SK-N-SH treated with all-trans-retinoic acid at 6 μM for 48 hours (cell line): ENCODE measurements at regions not wholly inside any gene's neighbourhood (a gene's known extent, or its start where the extent isn't known, plus 50 kb on each side); places are given as distances from the start of the nearest gene placed in this dataset.

Experiments used
- RARB ChIP-seq: fragments of 250-450 bp; sonication (Bioruptor Pico); IDR thresholded peaks from 2 replicates; pipeline ENCODE4 v1.8.0; 2021; ENCODE audit warnings: mild to moderate bottlenecking, moderate library complexity
- ZNF70 ChIP-seq: fragments of 450-650 bp; formaldehyde crosslinking; IDR thresholded peaks from 2 replicates; pipeline ENCODE4 v1.5.0; 2020; ENCODE audit warnings: mild to moderate bottlenecking, moderate library complexity

- no peak for TF ChIP-seq RARB
- no peak for TF ChIP-seq ZNF70 (CRISPR knock-in tag)
Observed at GRCh38 chr10:34920578-34920977, 105.5 kb upstream of the PARD3 start.
